PC-9 (cell line): ENCODE measurements at regions not wholly inside any gene's neighbourhood (a gene's known extent, or its start where the extent isn't known, plus 50 kb on each side); places are given as distances from the start of the nearest gene placed in this dataset.
A peak's percentile ranks its signal among the peaks of the same experiment; 100 is the strongest.
"Not testable (repeated sequence)": the region's sequence is repeated elsewhere in the genome, so short reads cannot be mapped to it uniquely, and the experiment has no call there.

Source experiments
- BruUV-seq: library from RNA; stranded (reverse); fragments of 400-500 nt; replicated peaks from 2 replicates; lab custom pipeline; 2021; lab: Mats Ljungman, UMichigan
- CTCF ChIA-PET: fragments of 300-600 bp; sonication (Branson Sonifier 250); formaldehyde crosslinking; loops from one replicate; lab custom pipeline; 2022; ENCODE audit warnings: antibody characterized with exemption; lab: Charles Lee
- POLR2A ChIA-PET: fragments of 300-600 bp; sonication (Branson Sonifier 250); formaldehyde crosslinking; loops from one replicate; lab custom pipeline; 2022; ENCODE audit warnings: antibody characterized with exemption; ENCODE audit not compliant: unreplicated experiment; lab: Charles Lee
- DNase-seq, 2 experiments: peaks; one replicate each; pipeline versions ENCODE4 v3.0.0 to v3.0.0-alpha.2; 2015 to 2022; ENCODE audit warnings: mixed read lengths in 1 of 2
- H2AFZ ChIP-seq: fragments of 200-600 bp; sonication (generic); 2 replicates; pipeline ENCODE4 v1.8.1; 2017; ENCODE audit warnings: antibody characterized with exemption
- H3F3A ChIP-seq: fragments of 200-600 bp; sonication (generic); 2 replicates; pipeline ENCODE4 v1.8.1; 2017; ENCODE audit warnings: antibody characterized with exemption, mild to moderate bottlenecking, low read depth; ENCODE audit not compliant: insufficient read depth
- H3K27ac ChIP-seq: fragments of 200-600 bp; sonication (generic); 2 replicates; pipeline ENCODE4 v1.6.1; 2016; ENCODE audit warnings: mixed run types
- H3K27me3 ChIP-seq: fragments of 200-600 bp; sonication (generic); 2 replicates; pipeline ENCODE4 v1.6.1; 2016; ENCODE audit warnings: low read depth, mixed run types; ENCODE audit not compliant: insufficient read depth
- H3K36me3 ChIP-seq: fragments of 200-600 bp; sonication (generic); 2 replicates; pipeline ENCODE4 v1.6.1; 2016; ENCODE audit warnings: low read depth, mixed run types
- H3K4me1 ChIP-seq: fragments of 200-600 bp; sonication (generic); replicated peaks from 2 replicates; pipeline ENCODE4 v1.6.1; 2016; ENCODE audit warnings: mixed run types; ENCODE audit not compliant: insufficient read depth
- H3K4me2 ChIP-seq: fragments of 200-600 bp; sonication (generic); 2 replicates; pipeline ENCODE4 v1.6.1; 2017; ENCODE audit warnings: mixed run types
- H3K4me3 ChIP-seq: fragments of 200-600 bp; sonication (generic); 2 replicates; pipeline ENCODE4 v1.6.1; 2016; ENCODE audit warnings: mixed run types
- H3K79me2 ChIP-seq: fragments of 200-600 bp; sonication (generic); 2 replicates; pipeline ENCODE4 v1.6.1; 2017; ENCODE audit warnings: low read depth, mixed run types
- H3K9me2 ChIP-seq: fragments of 200-600 bp; sonication (generic); 2 replicates; pipeline ENCODE4 v1.8.1; 2017; ENCODE audit warnings: mild to moderate bottlenecking; ENCODE audit not compliant: insufficient read depth
- H3K9me3 ChIP-seq: fragments of 200-600 bp; sonication (generic); 2 replicates; pipeline ENCODE4 v1.8.1; 2016; ENCODE audit warnings: low read depth; ENCODE audit not compliant: insufficient read depth
- H4K20me1 ChIP-seq: fragments of 200-600 bp; sonication (generic); 2 replicates; pipeline ENCODE4 v1.8.1; 2017; ENCODE audit not compliant: insufficient read depth
- EZH2 ChIP-seq: fragments of 200-600 bp; sonication (generic); IDR thresholded peaks from 2 replicates; pipeline ENCODE4 v1.8.0; 2017; ENCODE audit warnings: antibody characterized with exemption, low read depth
- intact Hi-C: fragments of 100-400 bp; cut with micrococcal nuclease; formaldehyde crosslinking; loops from one replicate; pipeline ENCODE4 v1.10.0; 2022; ENCODE audit not compliant: unreplicated experiment
- TF ChIP-seq, protein P1 (sequence below): fragments of 200-600 bp; sonication (generic); conservative IDR thresholded peaks from 2 replicates; pipeline ENCODE4 v1.6.1; 2017; ENCODE audit warnings: mixed run types, antibody characterized with exemption, mild to moderate bottlenecking, moderate library complexity

DNA sequence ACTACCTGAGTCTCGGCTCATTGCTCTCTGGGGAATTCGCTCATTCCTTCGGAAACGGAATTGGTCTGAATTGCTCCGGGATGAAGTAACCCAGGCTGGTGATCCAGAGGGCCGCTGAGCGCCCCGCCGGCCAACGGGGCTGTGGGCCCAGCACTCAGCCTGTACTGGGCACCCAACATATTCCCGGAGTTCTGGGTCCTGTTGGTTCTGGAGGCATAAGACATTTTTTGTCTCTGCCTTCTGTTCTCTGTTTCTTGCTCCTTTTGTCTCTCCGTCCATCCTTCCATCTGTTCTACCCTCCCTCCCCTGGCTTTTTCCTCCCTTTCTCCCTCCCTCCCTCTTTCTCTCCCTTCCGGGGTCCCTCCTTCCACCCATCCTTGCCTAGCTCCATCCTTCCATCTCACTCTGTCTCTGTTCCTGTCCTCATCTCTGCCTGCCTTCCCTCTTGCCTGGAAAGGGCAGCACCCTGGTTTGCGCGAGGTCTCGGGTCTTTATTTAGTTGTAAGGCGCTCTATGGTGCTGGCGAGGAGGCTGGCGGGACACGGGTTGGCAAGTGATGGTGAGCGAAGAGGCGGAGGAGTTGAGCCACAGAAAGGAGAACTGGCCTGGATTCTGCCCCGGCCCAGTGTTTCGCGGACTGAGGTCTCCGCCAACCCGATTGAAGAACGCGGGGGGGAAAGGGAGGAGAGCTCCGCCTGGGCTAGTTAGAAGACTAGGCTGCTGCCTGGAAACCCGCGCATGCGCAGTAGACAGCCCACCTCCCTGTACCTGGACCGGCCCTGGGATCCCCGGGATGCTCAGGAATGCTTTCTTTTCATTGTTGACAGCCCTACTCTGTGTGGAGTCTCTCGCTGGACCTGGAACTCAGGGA, 1468.0 kb downstream of the FOXD4L5 start:
- H2AFZ ChIP-seq, result no peak overlapping the region
- BruUV-seq, result TSS peak; percentile 37
- CTCF ChIA-PET, result no interaction called here
- TF ChIP-seq, protein P1, sequence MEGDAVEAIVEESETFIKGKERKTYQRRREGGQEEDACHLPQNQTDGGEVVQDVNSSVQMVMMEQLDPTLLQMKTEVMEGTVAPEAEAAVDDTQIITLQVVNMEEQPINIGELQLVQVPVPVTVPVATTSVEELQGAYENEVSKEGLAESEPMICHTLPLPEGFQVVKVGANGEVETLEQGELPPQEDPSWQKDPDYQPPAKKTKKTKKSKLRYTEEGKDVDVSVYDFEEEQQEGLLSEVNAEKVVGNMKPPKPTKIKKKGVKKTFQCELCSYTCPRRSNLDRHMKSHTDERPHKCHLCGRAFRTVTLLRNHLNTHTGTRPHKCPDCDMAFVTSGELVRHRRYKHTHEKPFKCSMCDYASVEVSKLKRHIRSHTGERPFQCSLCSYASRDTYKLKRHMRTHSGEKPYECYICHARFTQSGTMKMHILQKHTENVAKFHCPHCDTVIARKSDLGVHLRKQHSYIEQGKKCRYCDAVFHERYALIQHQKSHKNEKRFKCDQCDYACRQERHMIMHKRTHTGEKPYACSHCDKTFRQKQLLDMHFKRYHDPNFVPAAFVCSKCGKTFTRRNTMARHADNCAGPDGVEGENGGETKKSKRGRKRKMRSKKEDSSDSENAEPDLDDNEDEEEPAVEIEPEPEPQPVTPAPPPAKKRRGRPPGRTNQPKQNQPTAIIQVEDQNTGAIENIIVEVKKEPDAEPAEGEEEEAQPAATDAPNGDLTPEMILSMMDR, result no peak
- TF ChIP-seq EZH2, result no peak
- intact Hi-C loops, result no loop called here
- no peaks in the 10 kb centered on the region for H3K9me3 ChIP-seq
- no peaks in the 10 kb centered on the region for H3K27me3 ChIP-seq
- H3K4me2 ChIP-seq, result no peak overlapping the region
- no peaks in the 10 kb centered on the region for H3K36me3 ChIP-seq
- no peaks in the 10 kb centered on the region for H3F3A ChIP-seq
- H3K79me2 ChIP-seq, result no peaks in the 10 kb centered on the region
- H3K4me3 ChIP-seq, result no peak overlapping the region
- no peaks in the 10 kb centered on the region for H4K20me1 ChIP-seq
- H3K9me2 ChIP-seq, result no peaks in the 10 kb centered on the region
- no peaks in the 10 kb centered on the region for H3K4me1 ChIP-seq
- no peak overlapping the region for H3K27ac ChIP-seq
- peak; percentile 37 to 62 for DNase-seq
- POLR2A ChIA-PET, result interaction anchor here (0.6 kb wide), 1 partner anchor 1013 kb away, joined by 5 read pairs; no protein-coding TSS in a partner anchor

DNA sequence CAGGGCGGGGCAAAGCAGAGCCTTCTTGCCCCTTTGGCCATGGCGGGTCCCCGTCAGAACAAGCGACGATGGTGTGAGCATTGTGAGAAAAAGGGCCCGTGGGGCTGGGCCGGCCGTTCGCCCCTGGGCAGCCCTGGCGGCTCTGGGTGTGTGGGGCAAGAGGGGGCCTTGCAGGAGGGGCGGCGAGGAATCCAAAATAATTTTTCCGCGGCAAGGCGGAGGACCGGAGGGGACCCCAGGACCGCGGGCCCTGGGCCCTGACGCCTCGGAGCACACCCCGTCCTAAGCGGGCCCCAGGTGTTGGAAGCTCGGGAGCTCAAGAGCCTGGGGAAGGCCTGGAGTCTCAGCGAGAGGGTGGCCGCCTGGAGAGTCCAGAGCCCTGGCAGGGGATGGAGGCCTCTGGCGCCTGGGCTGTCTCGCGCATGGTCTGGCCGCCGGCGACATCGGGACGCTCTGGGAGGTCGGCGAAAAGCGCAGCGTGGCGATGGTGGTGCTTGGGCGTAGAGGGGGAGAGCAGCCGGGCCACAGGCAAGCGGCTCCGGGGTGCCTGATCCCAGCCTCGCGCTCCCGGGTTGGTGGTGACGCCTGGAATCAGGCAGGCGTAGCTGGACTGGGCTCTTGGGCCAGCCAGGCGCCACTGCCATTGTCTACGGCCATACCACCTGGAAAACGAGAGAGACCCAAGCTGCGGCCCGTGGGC, 1469.9 kb downstream of the FOXD4L5 start:
- H4K20me1 ChIP-seq, H3K9me2 ChIP-seq, H3K27me3 ChIP-seq, POLR2A ChIA-PET, H3K27ac ChIP-seq, H3K4me3 ChIP-seq, H3K36me3 ChIP-seq, H3F3A ChIP-seq, CTCF ChIA-PET, H3K4me1 ChIP-seq, H3K9me3 ChIP-seq, intact Hi-C loops, H3K4me2 ChIP-seq, H3K79me2 ChIP-seq, H2AFZ ChIP-seq, DNase-seq, BruUV-seq: not testable (repeated sequence)

DNA sequence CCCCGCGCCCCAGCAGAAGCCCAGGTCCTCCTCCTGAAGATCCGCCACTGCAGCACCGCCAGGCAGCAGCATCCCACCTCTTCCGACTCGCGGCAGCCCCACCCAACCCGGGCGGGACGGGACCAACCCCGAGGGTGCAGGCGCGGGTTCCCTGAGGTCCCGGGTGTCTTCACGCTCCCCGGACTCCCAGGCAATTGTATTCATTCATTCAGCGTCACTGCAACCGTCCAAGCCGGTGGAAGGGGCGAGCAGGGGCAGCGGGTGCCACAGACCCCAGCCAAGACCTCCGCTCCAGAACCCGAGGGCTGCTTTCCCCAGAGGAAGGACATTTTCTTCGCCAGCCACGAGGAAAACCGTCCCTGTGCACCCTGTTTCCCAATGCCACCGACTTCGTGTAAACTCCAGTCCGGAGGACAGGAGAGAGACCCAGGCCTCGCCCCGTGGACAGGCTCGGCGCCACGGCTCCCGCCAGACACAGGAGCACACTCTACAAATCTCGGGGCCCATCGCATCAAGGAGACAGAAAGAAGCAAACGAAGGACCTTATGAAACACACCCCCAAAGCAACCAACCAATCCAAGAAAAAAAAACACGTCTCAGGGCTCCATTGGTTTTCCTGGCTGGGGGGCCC, 1471.5 kb downstream of the FOXD4L5 start:
- not testable (repeated sequence) for H3K9me3 ChIP-seq

DNA sequence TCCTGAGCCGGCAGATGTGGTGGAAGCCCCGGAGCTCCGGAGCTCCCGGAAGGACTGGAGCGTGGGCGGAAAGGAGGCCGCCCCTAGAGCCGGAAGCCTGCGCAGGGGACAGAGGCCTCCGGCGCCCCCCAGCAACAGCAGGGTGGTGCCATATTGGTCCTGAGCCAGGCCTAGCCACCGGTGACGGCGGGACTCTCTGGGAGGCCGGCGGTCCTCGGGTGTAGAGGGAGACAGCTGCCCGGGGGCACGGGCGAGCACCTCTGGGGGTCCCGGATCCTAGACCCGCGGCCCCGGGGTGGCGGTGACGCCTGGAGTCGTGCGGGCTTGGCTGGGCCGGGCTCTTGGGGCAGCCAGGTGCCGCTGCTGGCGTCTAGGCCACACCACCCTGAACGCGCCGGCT, 1472.2 kb downstream of the FOXD4L5 start:
- H4K20me1 ChIP-seq, H3K9me2 ChIP-seq, H2AFZ ChIP-seq, DNase-seq, intact Hi-C loops, H3K27me3 ChIP-seq, CTCF ChIA-PET, POLR2A ChIA-PET, H3K4me1 ChIP-seq, H3K27ac ChIP-seq, H3K9me3 ChIP-seq, H3K4me3 ChIP-seq, H3K36me3 ChIP-seq, H3K79me2 ChIP-seq, H3K4me2 ChIP-seq, H3F3A ChIP-seq, BruUV-seq: not testable (repeated sequence)

More for the DNA sequence above, 1471.5 kb downstream of the FOXD4L5 start:
- H3K4me1 ChIP-seq, H4K20me1 ChIP-seq, H3K36me3 ChIP-seq, H3K27me3 ChIP-seq, H2AFZ ChIP-seq, intact Hi-C loops, POLR2A ChIA-PET, H3K27ac ChIP-seq, H3K4me3 ChIP-seq, H3F3A ChIP-seq, CTCF ChIA-PET, H3K9me2 ChIP-seq, BruUV-seq, H3K4me2 ChIP-seq, H3K79me2 ChIP-seq, DNase-seq: not testable (repeated sequence)

DNA sequence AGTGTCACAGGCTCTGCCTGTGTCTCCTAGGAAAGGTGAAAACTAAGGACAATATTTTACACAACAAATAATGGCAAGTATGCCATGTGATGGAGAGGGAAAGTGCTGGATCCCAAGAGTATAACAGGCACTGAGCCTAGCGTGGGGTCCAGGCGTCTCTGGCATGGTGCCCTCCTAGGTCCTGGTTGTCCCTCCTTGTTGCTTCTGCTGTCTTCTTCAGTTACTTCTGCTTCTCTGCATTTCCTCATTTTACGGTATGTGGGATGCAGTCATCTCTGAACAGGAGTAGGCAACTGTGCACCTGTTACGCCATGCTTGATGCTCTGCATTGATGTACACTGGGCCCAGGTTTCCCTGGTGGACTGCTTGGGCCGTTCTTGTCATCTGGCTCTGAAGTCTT, 1480.8 kb downstream of the FOXD4L5 start:
- H3K27ac ChIP-seq, POLR2A ChIA-PET, DNase-seq, CTCF ChIA-PET, H2AFZ ChIP-seq, H3K79me2 ChIP-seq, H3K27me3 ChIP-seq, H3K9me3 ChIP-seq, H3K4me2 ChIP-seq, H3K36me3 ChIP-seq, H3K4me1 ChIP-seq, H3K9me2 ChIP-seq, intact Hi-C loops, H3K4me3 ChIP-seq, BruUV-seq, H3F3A ChIP-seq, H4K20me1 ChIP-seq: not testable (repeated sequence)

DNA sequence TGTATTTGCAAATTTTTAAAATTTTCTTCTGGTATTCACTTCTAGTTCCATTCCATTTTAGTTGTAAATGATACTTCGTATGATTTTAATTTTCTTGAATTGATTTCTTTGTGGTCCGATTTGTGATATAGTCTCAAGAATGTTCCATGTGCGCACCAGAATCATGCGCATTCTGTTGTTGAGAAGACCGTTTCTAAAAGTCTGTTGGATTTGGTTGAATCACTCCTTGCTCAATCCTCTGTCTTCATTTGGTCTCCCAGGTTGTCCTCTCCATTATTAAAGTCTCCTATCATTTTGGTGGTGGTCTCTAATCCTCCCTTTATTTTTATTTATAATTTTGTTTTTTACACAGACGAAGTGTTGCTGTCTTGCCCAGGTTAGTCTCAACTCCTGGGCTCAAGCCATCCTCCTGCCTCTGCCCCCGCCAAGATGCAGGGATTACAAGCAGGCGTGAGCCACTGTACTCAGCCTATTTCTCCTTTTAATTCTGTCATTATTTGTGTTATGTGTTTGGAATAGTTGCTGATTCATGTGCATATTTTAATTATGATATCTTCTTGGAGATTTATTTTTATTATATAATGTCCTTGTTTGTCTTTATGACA, 1490.8 kb downstream of the FOXD4L5 start:
- DNase-seq, H4K20me1 ChIP-seq, H3F3A ChIP-seq, H3K4me1 ChIP-seq, H3K9me3 ChIP-seq, CTCF ChIA-PET, H3K79me2 ChIP-seq, POLR2A ChIA-PET, H3K9me2 ChIP-seq, intact Hi-C loops, BruUV-seq, H2AFZ ChIP-seq, H3K27me3 ChIP-seq, H3K4me2 ChIP-seq, H3K27ac ChIP-seq, H3K36me3 ChIP-seq, H3K4me3 ChIP-seq: not testable (repeated sequence)
